HepG2 (cell line): ENCODE measurements at regions not wholly inside any gene's neighbourhood (a gene's known extent, or its start where the extent isn't known, plus 50 kb on each side); places are given as distances from the start of the nearest gene placed in this dataset.

Experiments
- AGO2 ChIP-seq: fragments of 200-400 bp; formaldehyde crosslinking; optimal IDR thresholded peaks from 2 replicates; pipeline ENCODE3; 2017; ENCODE audit warnings: mild to moderate bottlenecking, low read depth, low read length, moderate library complexity
- ARNTL ChIP-seq: sonication (generic); formaldehyde crosslinking; IDR thresholded peaks from 2 replicates; pipeline ENCODE4 v1.4.0; 2020; ENCODE audit warnings: mild to moderate bottlenecking, missing genetic modification reagents
- ERF ChIP-seq: IDR thresholded peaks from 2 replicates; pipeline ENCODE4 v1.6.1; 2018; ENCODE audit warnings: missing biosample characterization, missing genetic modification reagents
- MED13 ChIP-seq: sonication (generic); formaldehyde crosslinking; IDR thresholded peaks from 2 replicates; pipeline ENCODE4 v1.5.0; 2020; ENCODE audit warnings: missing genetic modification reagents
- MTA1 ChIP-seq: sonication (generic); formaldehyde crosslinking; IDR thresholded peaks from 2 replicates; pipeline ENCODE4 v1.4.0; 2020; ENCODE audit warnings: missing genetic modification reagents, mild to moderate bottlenecking, borderline replicate concordance
- PRMT3 ChIP-seq: sonication (generic); formaldehyde crosslinking; IDR thresholded peaks from 2 replicates; pipeline ENCODE4 v1.8.1; 2022; ENCODE audit warnings: low read depth, mild to moderate bottlenecking, moderate library complexity, missing genetic modification reagents, borderline replicate concordance
- SNAPC2 ChIP-seq: sonication (generic); formaldehyde crosslinking; IDR thresholded peaks from 2 replicates; pipeline ENCODE4 v1.8.1; 2022; ENCODE audit warnings: mild to moderate bottlenecking, missing genetic modification reagents
- ZBTB7A ChIP-seq: sonication (generic); formaldehyde crosslinking; IDR thresholded peaks from 2 replicates; pipeline ENCODE4 v1.8.0; 2022; ENCODE audit warnings: mild to moderate bottlenecking, missing genetic modification reagents
- ZNF747 ChIP-seq: sonication (generic); formaldehyde crosslinking; IDR thresholded peaks from 2 replicates; pipeline ENCODE4 v1.8.1; 2023; ENCODE audit warnings: missing genetic modification reagents, mild to moderate bottlenecking, borderline replicate concordance
- ZNF782 ChIP-seq: sonication (generic); formaldehyde crosslinking; IDR thresholded peaks from 2 replicates; pipeline ENCODE4 v1.4.0; 2020; ENCODE audit warnings: missing genetic modification reagents, mild to moderate bottlenecking, borderline replicate concordance
- ZNF878 ChIP-seq: sonication (generic); formaldehyde crosslinking; IDR thresholded peaks from 2 replicates; pipeline ENCODE4 v1.8.1; 2023; ENCODE audit warnings: mild to moderate bottlenecking, missing genetic modification reagents, moderate library complexity
- TF ChIP-seq, protein P1 (sequence below), 2 experiments: sonication (generic) in 1 of 2; formaldehyde crosslinking in 1 of 2; IDR thresholded peaks; 2 replicates each; pipeline versions ENCODE4 v1.4.0 to v1.6.1; 2018 to 2020; ENCODE audit warnings: missing genetic modification reagents in 2 of 2, borderline replicate concordance in 1 of 2, low read depth in 1 of 2, mild to moderate bottlenecking in 1 of 2, missing biosample characterization in 1 of 2
- TF ChIP-seq, protein P2 (sequence below): sonication (generic); formaldehyde crosslinking; IDR thresholded peaks from 2 replicates; pipeline ENCODE4 v1.8.0; 2022; ENCODE audit warnings: mild to moderate bottlenecking, missing genetic modification reagents, borderline replicate concordance
- TF ChIP-seq, protein P3 (sequence below): sonication (generic); formaldehyde crosslinking; IDR thresholded peaks from 2 replicates; pipeline ENCODE4 v1.9.0; 2021; ENCODE audit warnings: mild to moderate bottlenecking, missing genetic modification reagents
- TF ChIP-seq, protein P4 (sequence below): sonication (generic); formaldehyde crosslinking; IDR thresholded peaks from 2 replicates; pipeline ENCODE4 v1.4.0; 2020; ENCODE audit warnings: missing genetic modification reagents
- TF ChIP-seq, protein P5 (sequence below): sonication (generic); formaldehyde crosslinking; IDR thresholded peaks from 2 replicates; pipeline ENCODE4 v1.4.0; 2020; ENCODE audit warnings: missing genetic modification reagents

DNA sequence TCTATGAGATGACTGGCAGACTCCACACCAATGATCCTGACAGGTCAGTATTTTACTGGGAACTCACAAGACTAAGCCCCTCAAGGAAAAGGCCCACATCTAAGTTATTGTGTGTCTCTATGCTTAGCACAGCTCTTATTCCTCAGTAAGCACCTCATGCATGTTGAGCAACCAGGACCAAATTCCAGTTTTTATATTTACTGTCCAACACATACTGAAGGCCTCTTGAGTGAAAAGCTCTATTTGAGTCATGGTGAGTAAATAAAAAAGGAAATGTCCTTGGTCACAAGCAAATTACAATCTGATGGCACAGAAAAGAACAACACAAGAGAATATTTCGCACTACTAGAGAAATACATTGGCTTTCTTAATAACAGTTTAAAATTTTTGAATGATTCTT lies 87.9 kb upstream of the ETAA1 start (continued):
- TF ChIP-seq MED13 = no peak
- TF ChIP-seq MTA1 (CRISPR knock-in tag) = no peak
- no peak for TF ChIP-seq PRMT3 (CRISPR knock-in tag)
- TF ChIP-seq, protein P1, sequence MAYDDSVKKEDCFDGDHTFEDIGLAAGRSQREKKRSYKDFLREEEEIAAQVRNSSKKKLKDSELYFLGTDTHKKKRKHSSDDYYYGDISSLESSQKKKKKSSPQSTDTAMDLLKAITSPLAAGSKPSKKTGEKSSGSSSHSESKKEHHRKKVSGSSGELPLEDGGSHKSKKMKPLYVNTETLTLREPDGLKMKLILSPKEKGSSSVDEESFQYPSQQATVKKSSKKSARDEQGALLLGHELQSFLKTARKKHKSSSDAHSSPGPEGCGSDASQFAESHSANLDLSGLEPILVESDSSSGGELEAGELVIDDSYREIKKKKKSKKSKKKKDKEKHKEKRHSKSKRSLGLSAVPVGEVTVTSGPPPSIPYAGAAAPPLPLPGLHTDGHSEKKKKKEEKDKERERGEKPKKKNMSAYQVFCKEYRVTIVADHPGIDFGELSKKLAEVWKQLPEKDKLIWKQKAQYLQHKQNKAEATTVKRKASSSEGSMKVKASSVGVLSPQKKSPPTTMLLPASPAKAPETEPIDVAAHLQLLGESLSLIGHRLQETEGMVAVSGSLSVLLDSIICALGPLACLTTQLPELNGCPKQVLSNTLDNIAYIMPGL (CRISPR knock-in tag; IDR thresholded peaks at IDR 0.05; ENCODE audit: borderline replicate concordance in 1 of 2, low read depth in 1 of 2) = 0 out of 4 replicates have a peak, but pooled peaks of 1 of the 2 experiments have one; percentile 36
- no peak for TF ChIP-seq ZNF782 (CRISPR knock-in tag)
- peak; percentile 94 for TF ChIP-seq SNAPC2 (CRISPR knock-in tag)
- peak; percentile 87; the same call in 1 of the 2 replicates for TF ChIP-seq ZNF878 (CRISPR knock-in tag)
- no peak for TF ChIP-seq AGO2
- TF ChIP-seq ZBTB7A (CRISPR knock-in tag) = no peak
- TF ChIP-seq, protein P2, sequence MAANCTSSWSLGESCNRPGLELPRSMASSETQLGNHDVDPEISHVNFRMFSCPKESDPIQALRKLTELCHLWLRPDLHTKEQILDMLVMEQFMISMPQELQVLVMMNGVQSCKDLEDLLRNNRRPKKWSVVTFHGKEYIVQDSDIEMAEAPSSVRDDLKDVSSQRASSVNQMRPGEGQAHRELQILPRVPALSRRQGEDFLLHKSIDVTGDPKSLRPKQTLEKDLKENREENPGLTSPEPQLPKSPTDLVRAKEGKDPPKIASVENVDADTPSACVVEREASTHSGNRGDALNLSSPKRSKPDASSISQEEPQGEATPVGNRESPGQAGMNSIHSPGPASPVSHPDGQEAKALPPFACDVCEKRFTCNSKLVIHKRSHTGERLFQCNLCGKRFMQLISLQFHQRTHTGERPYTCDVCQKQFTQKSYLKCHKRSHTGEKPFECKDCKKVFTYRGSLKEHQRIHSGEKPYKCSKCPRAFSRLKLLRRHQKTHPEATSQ = peak; percentile 72; the same call in 1 of the 2 replicates
- TF ChIP-seq, protein P3, sequence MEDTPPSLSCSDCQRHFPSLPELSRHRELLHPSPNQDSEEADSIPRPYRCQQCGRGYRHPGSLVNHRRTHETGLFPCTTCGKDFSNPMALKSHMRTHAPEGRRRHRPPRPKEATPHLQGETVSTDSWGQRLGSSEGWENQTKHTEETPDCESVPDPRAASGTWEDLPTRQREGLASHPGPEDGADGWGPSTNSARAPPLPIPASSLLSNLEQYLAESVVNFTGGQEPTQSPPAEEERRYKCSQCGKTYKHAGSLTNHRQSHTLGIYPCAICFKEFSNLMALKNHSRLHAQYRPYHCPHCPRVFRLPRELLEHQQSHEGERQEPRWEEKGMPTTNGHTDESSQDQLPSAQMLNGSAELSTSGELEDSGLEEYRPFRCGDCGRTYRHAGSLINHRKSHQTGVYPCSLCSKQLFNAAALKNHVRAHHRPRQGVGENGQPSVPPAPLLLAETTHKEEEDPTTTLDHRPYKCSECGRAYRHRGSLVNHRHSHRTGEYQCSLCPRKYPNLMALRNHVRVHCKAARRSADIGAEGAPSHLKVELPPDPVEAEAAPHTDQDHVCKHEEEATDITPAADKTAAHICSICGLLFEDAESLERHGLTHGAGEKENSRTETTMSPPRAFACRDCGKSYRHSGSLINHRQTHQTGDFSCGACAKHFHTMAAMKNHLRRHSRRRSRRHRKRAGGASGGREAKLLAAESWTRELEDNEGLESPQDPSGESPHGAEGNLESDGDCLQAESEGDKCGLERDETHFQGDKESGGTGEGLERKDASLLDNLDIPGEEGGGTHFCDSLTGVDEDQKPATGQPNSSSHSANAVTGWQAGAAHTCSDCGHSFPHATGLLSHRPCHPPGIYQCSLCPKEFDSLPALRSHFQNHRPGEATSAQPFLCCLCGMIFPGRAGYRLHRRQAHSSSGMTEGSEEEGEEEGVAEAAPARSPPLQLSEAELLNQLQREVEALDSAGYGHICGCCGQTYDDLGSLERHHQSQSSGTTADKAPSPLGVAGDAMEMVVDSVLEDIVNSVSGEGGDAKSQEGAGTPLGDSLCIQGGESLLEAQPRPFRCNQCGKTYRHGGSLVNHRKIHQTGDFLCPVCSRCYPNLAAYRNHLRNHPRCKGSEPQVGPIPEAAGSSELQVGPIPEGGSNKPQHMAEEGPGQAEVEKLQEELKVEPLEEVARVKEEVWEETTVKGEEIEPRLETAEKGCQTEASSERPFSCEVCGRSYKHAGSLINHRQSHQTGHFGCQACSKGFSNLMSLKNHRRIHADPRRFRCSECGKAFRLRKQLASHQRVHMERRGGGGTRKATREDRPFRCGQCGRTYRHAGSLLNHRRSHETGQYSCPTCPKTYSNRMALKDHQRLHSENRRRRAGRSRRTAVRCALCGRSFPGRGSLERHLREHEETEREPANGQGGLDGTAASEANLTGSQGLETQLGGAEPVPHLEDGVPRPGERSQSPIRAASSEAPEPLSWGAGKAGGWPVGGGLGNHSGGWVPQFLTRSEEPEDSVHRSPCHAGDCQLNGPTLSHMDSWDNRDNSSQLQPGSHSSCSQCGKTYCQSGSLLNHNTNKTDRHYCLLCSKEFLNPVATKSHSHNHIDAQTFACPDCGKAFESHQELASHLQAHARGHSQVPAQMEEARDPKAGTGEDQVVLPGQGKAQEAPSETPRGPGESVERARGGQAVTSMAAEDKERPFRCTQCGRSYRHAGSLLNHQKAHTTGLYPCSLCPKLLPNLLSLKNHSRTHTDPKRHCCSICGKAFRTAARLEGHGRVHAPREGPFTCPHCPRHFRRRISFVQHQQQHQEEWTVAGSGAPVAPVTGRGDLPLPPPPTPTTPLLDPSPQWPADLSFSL (CRISPR knock-in tag) = peak; percentile 77; the same call in 1 of the 2 replicates
- TF ChIP-seq ERF (CRISPR knock-in tag) = peak; percentile 82
- TF ChIP-seq, protein P4, sequence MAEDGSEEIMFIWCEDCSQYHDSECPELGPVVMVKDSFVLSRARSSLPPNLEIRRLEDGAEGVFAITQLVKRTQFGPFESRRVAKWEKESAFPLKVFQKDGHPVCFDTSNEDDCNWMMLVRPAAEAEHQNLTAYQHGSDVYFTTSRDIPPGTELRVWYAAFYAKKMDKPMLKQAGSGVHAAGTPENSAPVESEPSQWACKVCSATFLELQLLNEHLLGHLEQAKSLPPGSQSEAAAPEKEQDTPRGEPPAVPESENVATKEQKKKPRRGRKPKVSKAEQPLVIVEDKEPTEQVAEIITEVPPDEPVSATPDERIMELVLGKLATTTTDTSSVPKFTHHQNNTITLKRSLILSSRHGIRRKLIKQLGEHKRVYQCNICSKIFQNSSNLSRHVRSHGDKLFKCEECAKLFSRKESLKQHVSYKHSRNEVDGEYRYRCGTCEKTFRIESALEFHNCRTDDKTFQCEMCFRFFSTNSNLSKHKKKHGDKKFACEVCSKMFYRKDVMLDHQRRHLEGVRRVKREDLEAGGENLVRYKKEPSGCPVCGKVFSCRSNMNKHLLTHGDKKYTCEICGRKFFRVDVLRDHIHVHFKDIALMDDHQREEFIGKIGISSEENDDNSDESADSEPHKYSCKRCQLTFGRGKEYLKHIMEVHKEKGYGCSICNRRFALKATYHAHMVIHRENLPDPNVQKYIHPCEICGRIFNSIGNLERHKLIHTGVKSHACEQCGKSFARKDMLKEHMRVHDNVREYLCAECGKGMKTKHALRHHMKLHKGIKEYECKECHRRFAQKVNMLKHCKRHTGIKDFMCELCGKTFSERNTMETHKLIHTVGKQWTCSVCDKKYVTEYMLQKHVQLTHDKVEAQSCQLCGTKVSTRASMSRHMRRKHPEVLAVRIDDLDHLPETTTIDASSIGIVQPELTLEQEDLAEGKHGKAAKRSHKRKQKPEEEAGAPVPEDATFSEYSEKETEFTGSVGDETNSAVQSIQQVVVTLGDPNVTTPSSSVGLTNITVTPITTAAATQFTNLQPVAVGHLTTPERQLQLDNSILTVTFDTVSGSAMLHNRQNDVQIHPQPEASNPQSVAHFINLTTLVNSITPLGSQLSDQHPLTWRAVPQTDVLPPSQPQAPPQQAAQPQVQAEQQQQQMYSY (CRISPR knock-in tag) = no peak
- TF ChIP-seq, protein P5, sequence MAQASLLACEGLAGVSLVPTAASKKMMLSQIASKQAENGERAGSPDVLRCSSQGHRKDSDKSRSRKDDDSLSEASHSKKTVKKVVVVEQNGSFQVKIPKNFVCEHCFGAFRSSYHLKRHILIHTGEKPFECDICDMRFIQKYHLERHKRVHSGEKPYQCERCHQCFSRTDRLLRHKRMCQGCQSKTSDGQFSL = no peak
- TF ChIP-seq ZNF747 (CRISPR knock-in tag) = no peak
- TF ChIP-seq ARNTL = no peak
